GM13976 (cell line): ENCODE measurements at regions not wholly inside any gene's neighbourhood (a gene's known extent, or its start where the extent isn't known, plus 50 kb on each side); places are given as distances from the start of the nearest gene placed in this dataset.

ENCODE experiments used
- DNase-seq: peaks from one replicate; pipeline ENCODE4 v3.0.0; 2012; ENCODE audit warnings: low spot score
- in situ Hi-C: fragments of 300-500 bp; cut with MboI; formaldehyde crosslinking; loops from one replicate; pipeline ENCODE4 v1.12.0; 2022; ENCODE audit warnings: low sequenced_read_pairs, mixed read lengths, inconsistent platforms; ENCODE audit not compliant: unreplicated experiment
- TF ChIP-seq, protein P1 (sequence below): IDR thresholded peaks from 2 replicates; pipeline ENCODE4 v1.5.1; 2012; ENCODE audit warnings: borderline replicate concordance, mild to moderate bottlenecking; ENCODE audit not compliant: insufficient read depth; ENCODE audit errors: extremely low read depth, missing control alignments, control extremely low read depth

DNA sequence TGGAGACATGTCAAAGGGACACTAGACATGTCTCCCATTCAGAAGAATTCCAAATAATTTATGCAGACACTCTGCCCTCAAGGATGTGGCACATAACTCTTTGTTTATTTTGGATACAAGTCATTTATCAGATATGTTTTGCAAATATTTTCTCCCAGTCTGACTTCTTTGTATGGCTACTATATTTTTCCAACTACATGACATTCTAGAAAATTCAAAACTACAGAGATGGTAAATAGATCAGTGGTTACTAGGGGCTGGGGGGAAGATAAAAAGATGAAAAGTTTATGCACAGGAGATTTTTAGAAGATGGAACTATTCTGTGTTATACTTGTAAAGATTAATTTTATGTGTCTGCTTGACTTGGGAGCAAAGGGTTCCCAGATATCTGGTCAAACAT lies 347.3 kb upstream of the TRPC7 start:
- TF ChIP-seq, protein P1, sequence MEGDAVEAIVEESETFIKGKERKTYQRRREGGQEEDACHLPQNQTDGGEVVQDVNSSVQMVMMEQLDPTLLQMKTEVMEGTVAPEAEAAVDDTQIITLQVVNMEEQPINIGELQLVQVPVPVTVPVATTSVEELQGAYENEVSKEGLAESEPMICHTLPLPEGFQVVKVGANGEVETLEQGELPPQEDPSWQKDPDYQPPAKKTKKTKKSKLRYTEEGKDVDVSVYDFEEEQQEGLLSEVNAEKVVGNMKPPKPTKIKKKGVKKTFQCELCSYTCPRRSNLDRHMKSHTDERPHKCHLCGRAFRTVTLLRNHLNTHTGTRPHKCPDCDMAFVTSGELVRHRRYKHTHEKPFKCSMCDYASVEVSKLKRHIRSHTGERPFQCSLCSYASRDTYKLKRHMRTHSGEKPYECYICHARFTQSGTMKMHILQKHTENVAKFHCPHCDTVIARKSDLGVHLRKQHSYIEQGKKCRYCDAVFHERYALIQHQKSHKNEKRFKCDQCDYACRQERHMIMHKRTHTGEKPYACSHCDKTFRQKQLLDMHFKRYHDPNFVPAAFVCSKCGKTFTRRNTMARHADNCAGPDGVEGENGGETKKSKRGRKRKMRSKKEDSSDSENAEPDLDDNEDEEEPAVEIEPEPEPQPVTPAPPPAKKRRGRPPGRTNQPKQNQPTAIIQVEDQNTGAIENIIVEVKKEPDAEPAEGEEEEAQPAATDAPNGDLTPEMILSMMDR = no peak
- no peak for DNase-seq
- in situ Hi-C loops = no loop called here

DNA sequence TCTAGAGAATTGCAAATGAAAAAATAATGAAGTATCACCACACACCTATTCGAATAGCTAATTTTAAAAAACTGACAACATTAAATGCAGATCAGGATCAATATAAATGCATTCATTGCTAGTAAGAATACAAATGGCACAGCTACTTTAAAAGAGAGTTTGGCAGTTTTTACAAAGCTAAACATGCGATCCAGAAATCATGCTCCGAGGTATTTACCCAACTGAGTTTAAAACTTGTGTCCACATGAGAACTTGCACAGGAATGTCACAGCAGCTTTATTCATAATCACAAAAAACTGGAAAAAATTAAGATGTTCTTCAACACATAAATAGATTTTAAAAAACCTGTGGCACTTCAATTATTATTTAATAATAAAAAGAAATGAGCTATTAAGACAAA lies 345.5 kb upstream of the TRPC7 start:
- DNase-seq = no peak
- TF ChIP-seq, protein P1 = no peak
- in situ Hi-C loops = no loop called here

DNA sequence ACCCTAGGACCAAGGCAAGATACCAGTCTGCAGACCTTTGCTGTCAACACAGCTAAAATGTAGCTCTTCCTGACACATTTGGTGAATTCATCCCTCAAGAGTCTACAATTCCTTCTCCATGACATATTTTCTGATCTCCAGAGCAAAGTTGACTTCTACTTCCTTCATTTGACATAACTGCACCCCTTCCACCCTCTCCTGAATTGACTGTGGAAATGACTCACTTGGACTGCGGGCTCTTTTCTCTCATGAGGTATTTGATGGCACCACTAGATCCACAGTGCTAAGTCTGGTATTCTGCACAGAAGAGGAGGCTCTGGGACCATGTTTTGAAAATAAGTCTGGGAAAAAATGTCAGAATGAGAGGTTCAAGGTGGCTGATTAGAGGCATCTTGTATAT lies 338.4 kb upstream of the TRPC7 start:
- in situ Hi-C loops = no loop called here
- DNase-seq = no peak
- TF ChIP-seq, protein P1 = no peak

DNA sequence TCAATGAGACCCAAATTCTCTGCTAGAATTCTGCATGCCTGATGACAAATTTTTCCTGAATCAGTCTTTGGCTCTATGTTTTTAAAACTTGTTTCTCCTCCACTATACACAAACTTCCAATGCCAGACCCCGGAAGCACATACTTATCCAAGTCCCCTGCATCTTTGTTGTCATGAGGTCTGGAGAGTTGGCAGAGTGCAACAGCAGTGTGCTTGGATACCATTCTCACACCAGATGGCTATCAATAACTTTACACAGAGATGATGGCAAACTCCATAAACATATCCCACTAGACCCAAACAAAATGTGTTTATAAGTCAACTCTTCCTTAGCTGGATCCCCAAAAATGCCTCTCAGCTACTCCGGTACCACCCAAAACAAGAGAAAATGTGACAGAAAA lies 337.7 kb upstream of the TRPC7 start:
- TF ChIP-seq, protein P1 = no peak
- no peak for DNase-seq
- in situ Hi-C loops = no loop called here

DNA sequence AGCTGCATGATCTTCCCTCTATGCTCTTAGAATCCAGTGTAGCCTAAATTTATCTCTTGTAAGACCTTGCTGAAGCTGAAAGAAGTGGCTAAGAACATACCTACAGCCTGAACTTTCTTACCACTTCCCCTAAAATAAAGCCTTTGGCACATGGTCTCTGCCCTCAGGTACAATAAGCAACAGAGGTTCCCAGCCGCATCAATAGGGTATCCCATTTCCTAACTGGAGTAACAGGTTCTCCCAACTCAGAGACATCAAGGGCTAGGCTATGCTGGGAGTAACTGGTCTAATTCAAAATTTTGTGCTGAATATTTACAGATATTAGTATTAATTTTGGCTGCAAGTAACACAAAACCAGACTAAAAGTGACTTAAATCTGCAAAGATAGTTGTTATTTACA lies 335.8 kb upstream of the TRPC7 start:
- in situ Hi-C loops = no loop called here
- TF ChIP-seq, protein P1 = no peak
- DNase-seq = no peak

DNA sequence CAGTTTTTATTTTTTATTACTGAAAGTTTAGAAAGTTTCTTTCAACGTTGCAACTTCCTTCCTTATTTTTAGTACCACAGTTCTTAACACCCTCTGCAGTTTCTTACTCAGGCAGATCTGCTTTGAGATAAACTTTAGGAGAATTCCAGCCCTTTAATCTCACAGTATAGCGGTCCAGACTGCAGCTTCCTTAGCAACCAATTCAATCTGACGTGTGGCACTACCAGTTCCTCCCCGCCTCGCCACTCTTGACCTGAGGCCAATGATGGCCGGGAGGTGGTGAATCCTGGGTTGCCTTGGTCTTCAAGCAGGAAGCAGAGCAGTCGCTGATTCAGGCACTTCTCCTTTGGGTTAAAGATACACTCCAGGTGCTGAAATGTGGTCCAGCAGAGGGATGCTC lies 334.3 kb upstream of the TRPC7 start:
- DNase-seq = no peak
- in situ Hi-C loops = no loop called here
- TF ChIP-seq, protein P1 = no peak

DNA sequence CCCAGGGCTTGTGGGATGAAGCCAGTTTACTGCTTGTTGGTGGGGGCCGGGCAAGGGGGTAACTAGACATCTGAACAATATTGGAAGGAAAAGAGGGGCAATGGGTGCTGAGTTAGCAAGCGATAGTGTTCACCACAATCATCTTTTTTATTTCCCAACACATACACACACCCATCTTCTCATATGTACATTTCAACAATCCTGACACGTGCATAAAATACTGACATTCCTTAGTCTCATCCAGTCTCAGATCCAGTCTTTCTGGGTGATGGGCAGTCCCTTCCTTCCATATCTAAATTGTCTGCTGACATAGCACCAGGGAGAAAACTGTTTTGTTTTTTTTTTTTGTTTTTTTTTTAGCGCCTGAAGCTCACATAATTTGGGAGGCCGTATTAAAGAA lies 333.6 kb upstream of the TRPC7 start:
- DNase-seq = no peak
- TF ChIP-seq, protein P1 = no peak
- in situ Hi-C loops = no loop called here
